ENCODE measurements at regions not wholly inside any gene's neighbourhood (a gene's known extent, or its start where the extent isn't known, plus 50 kb on each side); places are given as distances from the start of the nearest gene placed in this dataset.

GRCh38 chrX:1945879-1946278 is 331.0 kb downstream of the ASMT start (continued):
- no peak for TF ChIP-seq ZBTB4 (CRISPR knock-in tag; IDR thresholded peaks at IDR 0.05)
- TF ChIP-seq IRF4 (IDR thresholded peaks at IDR 0.05; ENCODE audit: low read depth, low read length) = no peak
- no peak for TF ChIP-seq FOXK2 (IDR thresholded peaks at IDR 0.05)
- no peak for TF ChIP-seq ZNF687 (IDR thresholded peaks at IDR 0.05)
- no peak for TF ChIP-seq EP300 (IDR thresholded peaks at IDR 0.05; ENCODE audit: borderline replicate concordance in 1 of 2, control insufficient read depth in 1 of 2, low read depth in 2 of 2, low read length in 2 of 2)
- TF ChIP-seq ETV6 (conservative IDR thresholded peaks at IDR 0.05 in 1 of 2, IDR thresholded peaks at IDR 0.05 in 1 of 2; ENCODE audit: borderline replicate concordance in 1 of 2, low read depth in 1 of 2) = no peak
